ENCODE measurements at regions not wholly inside any gene's neighbourhood (a gene's known extent, or its start where the extent isn't known, plus 50 kb on each side); places are given as distances from the start of the nearest gene placed in this dataset.
A peak's percentile ranks its signal among the peaks of the same experiment; 100 is the strongest.

- no peak overlapping the region for H3K4me3 ChIP-seq (ENCODE audit: low read depth, low read length)
These were observed 709.8 kb downstream of the UQCRFS1 start for GRCh38 chr19:28502879-28503734.

DNA sequence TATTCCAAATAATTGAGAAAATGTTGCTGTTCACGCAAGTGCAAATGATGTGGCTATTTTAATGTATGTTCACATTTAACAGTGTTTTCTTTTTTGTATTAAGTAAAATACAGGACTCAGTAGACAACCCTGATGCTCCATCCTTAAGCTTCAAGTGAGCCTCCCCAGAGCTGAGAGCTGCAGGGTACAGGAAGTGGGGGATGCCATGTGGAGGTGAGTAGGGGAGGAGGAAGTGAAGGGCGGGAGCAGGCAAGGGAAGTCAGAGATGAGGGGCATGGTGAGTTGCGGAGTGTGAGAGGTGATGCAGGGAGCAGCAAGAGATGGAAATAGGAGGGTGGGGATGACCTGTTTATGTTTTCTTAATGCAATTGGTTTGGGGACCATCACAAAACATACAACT, 711.0 kb downstream of the UQCRFS1 start:
- no peak for DNase-seq (ENCODE audit: low read depth)
- H3K4me3 ChIP-seq (ENCODE audit: low read depth, low read length) = no peak overlapping the region
- no peak for TF ChIP-seq CTCF (conservative IDR thresholded peaks at IDR 0.05; ENCODE audit: low read depth, low read length)

More at GRCh38 chr19:28502879-28503734, 709.8 kb downstream of the UQCRFS1 start:
- peak; percentile 19 for DNase-seq (ENCODE audit: low read depth)
- no peak for TF ChIP-seq CTCF (conservative IDR thresholded peaks at IDR 0.05; ENCODE audit: low read depth, low read length)

DNA sequence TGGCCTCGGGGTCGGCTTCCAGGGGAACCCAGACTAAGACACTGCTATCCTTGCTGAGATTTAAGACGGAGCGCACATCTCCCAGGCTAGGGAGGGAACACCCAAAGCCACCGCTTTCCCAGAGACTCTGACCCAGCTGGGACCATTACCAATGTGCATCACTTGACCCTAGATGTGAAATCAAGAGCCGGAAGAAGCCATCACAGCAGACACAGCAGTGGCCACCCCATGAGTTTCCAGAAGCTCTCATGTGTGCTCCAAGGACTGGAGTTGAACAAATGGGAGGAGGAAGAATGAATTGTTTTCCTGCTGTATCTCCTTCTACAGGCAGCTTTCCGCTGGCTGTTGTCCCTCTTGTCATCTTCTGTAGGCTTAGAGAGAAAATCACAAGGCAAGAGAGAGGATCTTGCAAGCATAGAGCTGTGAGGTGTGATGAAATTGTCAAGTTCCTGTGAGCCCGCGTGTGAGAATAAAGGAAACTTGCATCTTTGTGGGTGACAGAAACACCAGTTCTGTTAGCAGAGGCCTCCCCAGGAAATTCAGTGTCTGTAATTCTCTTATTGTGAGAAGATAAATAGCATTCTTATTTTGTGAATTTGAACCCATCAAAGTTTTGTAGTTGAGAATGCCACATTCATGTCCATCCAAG, 711.8 kb downstream of the UQCRFS1 start:
- no peak overlapping the region for H3K4me3 ChIP-seq (ENCODE audit: low read depth, low read length)
- no peak for DNase-seq (ENCODE audit: low read depth)
- TF ChIP-seq CTCF (conservative IDR thresholded peaks at IDR 0.05; ENCODE audit: low read depth, low read length) = no peak

- no peak overlapping the region for H3K4me3 ChIP-seq (ENCODE audit: low read depth, low read length)
- TF ChIP-seq CTCF (conservative IDR thresholded peaks at IDR 0.05; ENCODE audit: low read depth, low read length) = no peak
- DNase-seq (ENCODE audit: low read depth) = no peak
These were observed 712.7 kb downstream of the UQCRFS1 start for GRCh38 chr19:28500296-28500695.

DNA sequence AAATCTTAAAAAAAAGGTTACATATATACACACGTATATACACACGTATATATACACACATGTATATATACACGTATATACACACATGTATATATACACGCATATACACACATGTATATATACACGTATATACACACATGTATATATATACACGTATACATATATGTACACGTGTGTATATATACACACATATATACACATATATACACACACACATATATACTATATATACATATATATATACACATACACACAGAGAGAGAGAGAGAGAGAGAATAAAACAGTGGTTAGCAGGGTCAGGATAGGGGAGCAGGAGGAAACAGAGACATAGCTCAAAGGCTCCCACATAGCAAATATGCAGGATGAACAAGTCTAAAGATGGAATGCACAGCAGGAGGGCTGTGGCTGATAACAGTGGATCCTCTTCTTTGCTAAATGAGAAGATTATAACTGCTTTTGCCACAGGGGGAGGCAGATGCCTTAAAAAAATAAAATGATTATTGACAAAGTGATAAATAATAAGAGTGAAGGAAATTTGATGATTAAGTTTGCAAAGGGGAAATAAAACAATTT, 714.5 kb downstream of the UQCRFS1 start:
- DNase-seq (ENCODE audit: low read depth) = peak; percentile 90
- no peak overlapping the region for H3K4me3 ChIP-seq (ENCODE audit: low read depth, low read length)
- peak; percentile 29 for TF ChIP-seq CTCF (conservative IDR thresholded peaks at IDR 0.05; ENCODE audit: low read depth, low read length)

GRCh38 chr19:28497887-28498286, 715.1 kb downstream of the UQCRFS1 start:
- no peak for DNase-seq (ENCODE audit: low read depth)
- TF ChIP-seq CTCF (conservative IDR thresholded peaks at IDR 0.05; ENCODE audit: low read depth, low read length) = no peak
- H3K4me3 ChIP-seq (ENCODE audit: low read depth, low read length) = no peak overlapping the region

Data from choroid plexus epithelial cell (primary cell).